ENCODE measurements at regions not wholly inside any gene's neighbourhood (a gene's known extent, or its start where the extent isn't known, plus 50 kb on each side); places are given as distances from the start of the nearest gene placed in this dataset.

- TF ChIP-seq CTCF (conservative IDR thresholded peaks at IDR 0.05; ENCODE audit: low read depth, low read length), result no peak
- no peak overlapping the region for H3K4me3 ChIP-seq (ENCODE audit: low read depth, low read length)
- DNase-seq (ENCODE audit: low read depth), result no peak
These were observed 97.7 kb upstream of the ZPBP start for GRCh38 chr7:50190776-50191175.

GRCh38 chr7:50189371-50189770 is 96.3 kb upstream of the ZPBP start:
- no peak for DNase-seq (ENCODE audit: low read depth)
- TF ChIP-seq CTCF (conservative IDR thresholded peaks at IDR 0.05; ENCODE audit: low read depth, low read length), result no peak

GRCh38 chr7:50185951-50186682 is 93.1 kb upstream of the ZPBP start:
- no peak for TF ChIP-seq CTCF (conservative IDR thresholded peaks at IDR 0.05; ENCODE audit: low read depth, low read length)
- no peak for DNase-seq (ENCODE audit: low read depth)
- no peak overlapping the region for H3K4me3 ChIP-seq (ENCODE audit: low read depth, low read length)

More at GRCh38 chr7:50189371-50189770, 96.3 kb upstream of the ZPBP start:
- H3K4me3 ChIP-seq (ENCODE audit: low read depth, low read length), result no peak overlapping the region

DNA sequence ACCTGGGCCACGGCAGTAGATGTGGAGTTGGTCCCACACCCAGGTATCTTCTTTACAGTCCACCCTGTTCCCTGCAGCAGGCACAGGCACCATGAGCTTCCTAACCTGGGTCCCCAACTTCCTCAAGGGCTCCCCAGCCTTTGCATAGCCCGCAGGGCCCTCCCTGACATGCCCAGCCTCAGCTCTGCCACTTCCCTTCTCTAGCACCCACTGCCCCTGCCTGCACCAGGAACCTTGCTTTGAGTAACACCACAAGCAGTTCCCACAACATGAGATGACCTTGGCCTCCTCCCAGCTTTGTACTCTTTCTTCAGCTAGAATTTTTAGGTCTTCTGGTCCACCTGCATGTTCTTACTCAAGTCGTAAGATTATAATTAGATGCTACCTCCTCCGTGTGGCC is 92.2 kb upstream of the ZPBP start:
- no peak for TF ChIP-seq CTCF (conservative IDR thresholded peaks at IDR 0.05; ENCODE audit: low read depth, low read length)
- H3K4me3 ChIP-seq (ENCODE audit: low read depth, low read length), result no peak overlapping the region
- DNase-seq (ENCODE audit: low read depth), result no peak

DNA sequence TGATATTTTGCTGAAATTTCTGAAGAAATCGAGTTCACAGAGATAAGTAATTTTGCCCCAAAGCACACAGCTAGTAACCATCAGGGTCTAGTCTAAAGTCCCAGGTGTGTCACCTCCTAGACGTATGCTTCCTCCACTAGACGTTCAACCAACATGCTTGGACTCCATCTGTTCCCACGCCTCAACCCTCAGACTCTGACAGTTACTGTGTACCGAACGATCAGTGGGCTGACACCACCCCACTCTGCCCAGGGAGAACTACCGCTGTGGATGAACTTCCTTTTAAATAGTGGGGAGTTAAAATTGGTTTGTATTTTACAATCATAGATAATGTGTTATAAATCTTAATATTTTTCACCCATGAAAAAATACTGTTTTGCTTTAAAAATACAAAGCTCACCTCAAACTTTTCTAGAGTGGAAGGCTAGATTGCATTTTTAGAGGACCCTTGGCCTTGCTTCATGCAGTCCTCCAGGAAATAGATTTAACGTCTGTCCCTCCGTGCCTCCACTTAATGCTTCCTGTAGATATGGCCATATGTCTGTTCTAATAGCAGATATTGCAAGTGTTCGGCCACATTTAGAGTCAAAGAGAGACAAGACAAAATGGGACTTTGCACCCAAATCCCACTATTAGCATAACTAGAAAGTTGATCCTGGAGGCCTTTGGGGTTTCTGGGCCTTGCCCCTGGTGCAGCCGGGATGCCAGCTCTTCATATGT is 91.4 kb upstream of the ZPBP start:
- no peak for DNase-seq (ENCODE audit: low read depth)
- H3K4me3 ChIP-seq (ENCODE audit: low read depth, low read length), result no peak overlapping the region
- no peak for TF ChIP-seq CTCF (conservative IDR thresholded peaks at IDR 0.05; ENCODE audit: low read depth, low read length)

GRCh38 chr7:50182759-50183158 is 89.7 kb upstream of the ZPBP start:
- no peak for TF ChIP-seq CTCF (conservative IDR thresholded peaks at IDR 0.05; ENCODE audit: low read depth, low read length)
- H3K4me3 ChIP-seq (ENCODE audit: low read depth, low read length), result no peak overlapping the region
- DNase-seq (ENCODE audit: low read depth), result no peak

GRCh38 chr7:50181081-50181480 is 88.0 kb upstream of the ZPBP start:
- H3K4me3 ChIP-seq (ENCODE audit: low read depth, low read length), result no peak overlapping the region
- no peak for DNase-seq (ENCODE audit: low read depth)
- no peak for TF ChIP-seq CTCF (conservative IDR thresholded peaks at IDR 0.05; ENCODE audit: low read depth, low read length)

Data from choroid plexus epithelial cell (primary cell).